Embryonic facial prominence (tissue), 1 donor: ENCODE measurements at regions not wholly inside any gene's neighbourhood (a gene's known extent, or its start where the extent isn't known, plus 50 kb on each side); places are given as distances from the start of the nearest gene placed in this dataset.
A peak's percentile ranks its signal among the peaks of the same experiment; 100 is the strongest.

Experiments
- DNase-seq: peaks from one replicate; pipeline ENCODE4 v3.0.0-alpha.2; 2016; ENCODE audit errors: extremely low spot score

DNA sequence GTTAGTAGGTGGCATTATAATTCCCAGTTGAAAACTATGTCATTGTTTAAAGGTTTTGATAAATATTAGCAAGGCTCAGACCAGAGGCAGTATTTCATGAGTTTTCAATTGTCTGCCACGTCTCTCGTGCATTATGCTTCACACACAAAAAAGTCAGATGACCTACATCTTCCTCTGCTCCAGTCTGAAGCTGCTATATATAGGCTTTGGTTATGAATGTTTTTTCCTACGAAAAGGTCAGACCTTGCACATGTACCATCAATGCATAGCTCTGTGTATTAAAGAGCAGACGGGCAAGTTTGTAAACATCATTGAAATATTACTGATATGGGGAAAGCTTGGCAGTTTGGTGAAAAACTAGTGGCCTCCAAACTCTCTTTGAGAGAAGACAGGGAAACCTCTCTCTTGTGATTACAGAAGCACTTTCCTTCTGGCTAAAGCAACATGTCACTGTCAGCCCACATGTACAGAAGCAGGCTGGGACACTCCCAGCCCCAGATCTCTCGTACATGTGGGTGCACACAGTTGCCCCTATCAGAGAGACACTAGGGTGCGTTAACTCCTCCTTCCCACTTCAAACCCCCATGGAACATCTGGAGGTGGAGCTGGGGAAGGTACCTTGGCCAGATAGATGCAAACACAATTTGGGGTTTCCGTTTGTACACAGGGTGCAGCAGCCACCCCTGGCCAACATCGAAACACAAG is 184.0 kb upstream of the BCL6 start:
- no peak for DNase-seq

DNA sequence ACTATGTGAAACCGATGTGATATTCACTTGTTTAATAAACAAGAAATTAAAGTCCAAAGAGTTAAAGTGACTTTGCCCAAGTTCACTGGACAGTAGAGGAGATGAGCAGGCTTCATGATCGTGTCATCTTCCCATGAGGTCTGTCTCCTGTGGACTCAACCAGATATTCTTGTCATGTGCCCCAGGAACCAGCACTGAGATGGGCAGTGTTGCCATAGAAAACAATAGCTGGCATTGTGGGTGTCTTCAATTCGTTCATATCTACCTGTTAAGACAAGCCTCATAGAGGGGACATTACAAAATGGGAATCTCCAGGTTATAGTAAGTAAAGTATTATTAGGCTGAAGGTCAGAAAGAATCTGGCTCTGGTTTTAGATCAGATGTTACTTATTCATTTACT is 184.8 kb upstream of the BCL6 start:
- DNase-seq, result no peak

DNA sequence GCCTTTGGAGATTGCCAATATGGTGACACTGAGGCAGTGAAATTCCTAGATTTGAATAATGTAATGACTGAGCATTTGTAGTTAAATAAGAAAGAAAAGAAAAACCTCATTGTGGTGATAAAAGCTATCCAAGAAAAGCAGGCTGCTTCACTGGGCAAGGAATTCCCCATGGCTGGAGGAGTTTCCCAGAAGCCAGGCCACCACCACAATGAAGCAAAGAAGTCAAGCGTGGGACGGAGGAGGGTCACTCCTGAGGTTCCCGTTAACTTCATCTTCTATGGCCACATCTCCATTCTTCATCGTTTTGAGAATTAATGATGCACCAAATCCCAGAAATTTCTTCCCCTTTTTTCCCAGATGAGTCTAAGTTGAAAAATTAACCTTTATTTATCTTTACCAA is 185.8 kb upstream of the BCL6 start:
- no peak for DNase-seq

DNA sequence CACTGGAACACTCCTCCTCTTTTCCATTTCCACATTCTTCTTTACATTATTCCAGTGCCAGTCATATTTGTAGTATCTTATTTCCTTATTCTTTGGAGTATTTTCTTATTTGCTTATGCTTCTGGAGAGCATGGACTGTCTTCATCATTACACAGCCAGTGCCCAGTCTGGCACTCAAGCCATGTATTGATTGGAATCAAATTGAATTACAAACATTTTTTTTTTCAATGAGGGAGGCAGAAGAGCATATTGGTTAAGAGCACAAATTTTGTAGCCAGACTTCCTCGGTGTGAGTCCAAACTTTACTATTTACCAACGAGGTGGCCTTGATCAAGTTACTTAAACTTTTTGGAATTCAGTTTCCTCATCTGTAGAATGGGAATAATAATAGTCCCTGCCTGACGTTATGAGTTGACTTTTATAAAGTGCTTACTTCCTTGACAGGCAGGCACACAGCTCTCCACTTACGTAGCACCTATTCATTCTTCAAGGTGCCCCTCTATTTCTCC is 186.6 kb upstream of the BCL6 start:
- DNase-seq, result no peak

DNA sequence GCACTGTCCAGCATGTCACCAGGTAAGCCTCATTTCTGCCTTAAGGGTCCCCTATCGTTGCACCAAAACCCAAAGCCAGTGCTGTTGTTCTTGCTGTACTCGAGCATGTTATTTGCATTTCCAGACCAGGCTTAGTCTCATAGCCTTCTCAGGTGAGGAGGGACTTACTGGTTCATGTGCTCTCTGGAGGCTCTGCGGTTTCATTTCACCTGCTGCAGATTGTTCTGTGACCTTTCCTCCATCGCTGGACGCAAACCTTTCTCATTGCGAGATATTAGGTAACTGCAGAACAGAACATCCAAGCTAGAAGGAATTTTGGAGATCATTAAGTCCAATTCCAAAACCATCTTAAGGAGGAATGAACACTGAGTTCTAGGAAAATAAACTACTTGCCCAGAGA is 187.3 kb upstream of the BCL6 start:
- DNase-seq, result no peak

DNA sequence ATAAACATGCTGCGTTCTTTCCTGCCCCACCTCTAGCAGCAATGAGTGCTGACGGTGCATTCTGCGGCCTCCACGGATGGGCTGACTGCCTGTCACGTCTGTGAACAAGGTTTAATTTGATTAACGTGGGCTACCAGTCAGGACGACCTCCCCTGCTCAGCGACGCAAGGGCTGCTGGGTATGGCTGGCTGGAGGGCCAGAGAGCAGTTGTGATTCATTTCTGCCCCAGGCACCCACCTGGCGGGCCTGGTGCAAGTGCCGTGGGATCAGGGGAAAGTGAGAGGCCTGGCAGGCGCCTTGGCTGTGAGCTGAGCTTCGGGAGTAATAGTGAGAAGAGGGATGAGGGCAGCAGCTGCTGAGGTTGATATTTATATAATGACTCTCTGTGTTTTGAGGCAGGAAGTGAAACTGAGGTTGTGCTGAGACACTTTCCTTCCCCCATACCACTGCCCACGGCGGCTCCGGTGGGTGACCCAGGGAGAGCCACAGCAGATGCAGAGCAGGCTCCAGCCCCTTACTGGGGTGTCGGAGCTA is 190.4 kb upstream of the BCL6 start:
- no peak for DNase-seq

DNA sequence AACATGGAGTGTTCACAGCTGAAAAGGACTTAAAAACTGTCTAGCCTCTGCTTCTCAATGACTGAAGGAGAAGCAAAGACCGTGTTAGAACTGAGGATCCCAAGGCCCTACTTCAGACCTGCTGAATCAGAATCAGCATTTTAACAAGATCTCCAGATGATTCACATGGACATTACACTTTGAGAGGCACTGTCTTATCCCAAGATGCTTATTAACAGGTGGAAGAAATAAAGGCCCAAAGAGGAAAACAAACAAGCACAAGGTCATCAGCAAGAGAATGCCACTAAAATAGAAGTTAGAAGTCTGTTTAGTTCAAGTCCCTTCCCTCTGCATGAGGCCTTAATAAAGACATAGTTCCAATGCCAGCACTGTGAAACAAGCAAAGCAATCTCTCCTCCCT is 191.4 kb upstream of the BCL6 start:
- no peak for DNase-seq

DNA sequence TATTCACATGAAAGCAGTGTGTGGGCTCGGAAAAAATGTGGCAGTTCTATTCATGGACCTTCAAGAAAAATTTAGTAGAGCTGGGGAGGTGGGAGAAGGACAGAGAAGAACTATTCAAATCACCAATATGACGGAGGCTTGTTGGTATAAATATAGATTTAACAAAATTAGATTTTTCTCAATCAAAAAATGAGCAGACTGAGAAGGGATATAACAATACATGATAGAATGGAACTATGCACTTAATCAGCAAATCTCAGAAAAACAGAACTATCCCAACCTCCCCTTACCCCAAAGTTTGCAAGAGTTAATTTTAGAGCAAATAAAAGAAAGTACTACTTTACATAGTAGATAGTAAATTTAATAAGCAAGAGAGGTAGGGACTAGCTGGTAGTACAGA is 194.6 kb upstream of the BCL6 start:
- no peak for DNase-seq

DNA sequence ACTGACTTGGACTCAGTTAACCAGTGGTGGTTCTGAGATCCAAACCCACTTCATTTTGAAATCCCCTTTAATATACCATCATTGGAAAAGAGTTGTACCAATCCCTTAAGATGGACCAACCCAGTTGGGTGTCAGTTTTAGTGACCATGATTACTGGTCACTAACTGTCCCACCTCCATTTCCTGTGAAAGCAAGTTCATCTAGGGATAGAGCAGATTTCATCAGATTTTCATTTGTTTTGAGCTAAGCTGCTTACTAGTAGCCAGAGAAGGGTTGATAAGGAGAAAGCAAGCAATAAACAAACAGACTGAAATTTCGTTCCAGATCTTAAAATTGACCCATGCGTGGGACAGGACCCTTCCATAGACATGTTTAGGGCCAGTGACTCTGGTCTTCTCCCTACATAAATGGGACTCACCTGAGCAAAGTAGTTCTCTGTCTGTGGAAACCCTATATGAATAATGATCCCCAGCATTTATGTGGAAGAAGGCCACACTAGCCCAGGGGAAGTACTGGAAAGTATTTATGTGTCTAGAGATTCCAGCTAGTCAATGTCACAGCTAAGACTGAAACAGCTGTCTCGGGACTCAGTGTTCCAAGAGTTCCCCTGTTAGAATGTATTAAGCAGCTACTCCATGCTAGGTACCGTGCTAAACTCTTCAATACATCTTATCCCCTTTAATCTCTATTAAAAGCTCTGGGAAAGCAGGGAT is 196.0 kb upstream of the BCL6 start:
- no peak for DNase-seq

DNA sequence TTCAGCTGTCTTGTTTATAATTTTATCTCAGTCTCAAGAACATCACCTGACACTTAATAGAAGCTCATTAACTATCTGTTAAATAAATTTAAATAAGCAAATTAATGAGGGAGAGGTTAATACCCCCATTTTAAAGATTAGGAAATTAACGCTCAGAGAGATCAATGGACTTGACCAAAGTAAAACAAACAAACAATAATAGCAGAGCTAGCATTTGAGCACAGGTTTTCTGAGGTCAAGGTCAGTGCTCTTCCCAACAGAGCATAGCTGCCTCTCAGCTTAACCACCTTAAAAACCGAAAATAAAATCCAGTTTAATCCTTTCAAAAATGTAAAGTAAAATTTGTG is 196.6 kb upstream of the BCL6 start:
- DNase-seq, result no peak

DNA sequence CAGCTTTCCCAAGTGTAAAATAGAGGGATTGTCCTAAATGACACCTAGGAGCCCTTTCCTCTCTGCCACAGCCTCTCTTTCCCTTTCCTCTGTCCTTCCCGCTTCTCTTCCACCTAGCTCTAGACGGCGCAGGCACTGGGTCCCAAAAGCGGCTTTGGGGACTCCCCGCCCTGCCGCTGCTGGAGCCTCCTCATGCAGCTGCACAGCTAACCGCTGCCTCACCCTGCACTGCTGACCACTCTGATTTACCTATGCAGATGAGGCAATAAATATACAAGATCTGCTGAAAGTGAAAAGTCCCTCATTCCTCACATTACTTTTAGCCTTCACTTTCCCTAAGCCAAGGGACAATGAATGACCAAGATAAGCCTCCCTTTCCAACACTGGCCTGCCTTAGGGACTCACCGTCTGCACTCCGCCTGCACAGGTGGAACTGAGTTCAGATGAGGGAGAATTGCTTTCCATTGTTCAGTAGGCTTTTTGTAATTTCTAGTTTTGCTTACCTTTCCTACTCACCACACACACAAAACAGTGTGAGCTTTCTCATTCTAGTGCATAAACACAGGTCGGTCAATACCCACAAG is 197.5 kb upstream of the BCL6 start:
- DNase-seq, result no peak

DNA sequence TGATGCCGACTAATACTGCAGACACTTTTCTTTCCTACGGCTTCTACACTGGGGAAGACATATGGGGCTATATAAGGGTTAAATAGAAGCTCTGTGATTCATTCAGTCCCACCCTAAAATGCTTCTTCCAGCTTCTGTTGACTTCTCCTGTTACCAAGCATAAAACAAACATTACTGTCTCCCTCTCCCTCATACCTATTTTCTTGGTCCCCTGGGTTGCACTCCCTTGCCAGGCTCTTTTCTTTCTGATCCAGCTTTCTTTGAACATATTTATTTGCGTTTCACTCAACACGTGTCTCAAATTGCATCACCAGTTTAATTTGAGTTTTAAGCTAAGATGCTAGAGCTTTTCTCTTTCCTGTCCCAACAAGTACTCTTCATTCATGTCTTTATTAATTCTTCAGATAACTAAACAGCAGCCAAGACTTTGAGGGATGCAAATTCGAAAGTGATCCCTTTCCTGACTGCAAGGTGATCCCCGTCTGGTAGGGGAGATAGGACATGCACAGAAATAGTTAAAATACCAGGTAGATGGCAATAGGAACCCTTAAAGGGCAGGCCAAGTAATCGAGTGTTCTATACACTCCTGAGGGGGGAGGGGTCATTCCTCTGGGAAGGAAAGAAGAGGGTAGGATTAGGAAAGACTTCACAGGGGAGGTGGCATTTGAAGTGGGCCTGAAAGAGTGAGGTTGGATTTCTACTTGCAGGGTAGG is 198.6 kb upstream of the BCL6 start:
- peak; percentile 13 for DNase-seq

DNA sequence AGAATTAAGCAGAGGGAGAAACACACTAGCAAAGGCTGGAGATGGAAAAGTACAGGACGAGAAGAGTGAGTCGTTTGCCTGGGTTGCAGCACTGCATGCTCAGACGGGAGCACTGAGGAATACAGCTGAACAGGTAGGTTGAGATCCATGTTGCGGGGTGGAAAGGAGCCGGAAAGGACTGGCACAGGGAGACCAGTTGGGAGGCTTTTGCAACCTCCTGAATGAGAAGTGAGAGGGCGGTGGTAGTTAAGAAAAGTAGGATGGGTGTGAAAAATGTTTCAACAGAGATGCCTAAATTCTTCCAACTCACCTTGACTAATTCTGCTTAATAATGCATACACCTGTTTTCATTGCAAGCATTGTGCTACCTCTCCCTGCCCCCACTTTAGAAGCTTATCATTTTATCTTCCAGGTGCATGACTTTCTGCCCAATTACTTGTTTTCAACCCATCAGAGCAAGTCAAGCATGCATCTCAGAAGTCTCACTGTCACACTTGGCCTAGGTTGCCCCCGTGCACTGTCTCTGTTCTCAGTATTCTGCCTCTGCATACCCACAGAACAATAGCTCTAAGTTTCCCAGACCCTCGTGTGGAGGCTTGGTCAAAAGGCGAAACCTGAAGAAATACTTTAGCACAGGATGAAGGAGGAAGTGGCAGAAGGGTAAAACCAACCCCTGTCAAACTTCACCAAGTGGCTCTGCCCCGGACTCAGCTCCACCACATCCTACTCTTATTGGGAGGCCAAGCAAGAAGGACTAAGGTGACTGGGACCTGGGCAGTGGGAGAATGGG is 199.3 kb upstream of the BCL6 start:
- DNase-seq, result no peak

DNA sequence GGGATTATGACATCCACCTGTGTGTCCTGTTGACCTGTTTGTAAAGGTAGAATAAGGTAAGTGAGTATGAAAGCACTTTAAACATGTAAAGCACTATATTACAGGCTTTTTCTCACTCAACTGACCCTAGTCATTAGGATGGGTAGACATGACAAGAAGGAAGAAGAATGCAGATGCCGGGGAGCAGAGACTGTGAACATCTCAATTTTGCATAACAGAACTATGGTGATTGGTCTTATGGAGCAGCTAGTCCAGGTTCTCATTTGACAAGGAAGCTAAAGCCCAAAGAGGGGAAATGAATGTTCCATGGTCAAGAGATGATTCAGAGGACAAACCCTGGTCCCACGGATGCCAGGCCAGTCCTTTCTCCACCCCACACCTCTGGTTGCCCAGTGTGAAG is 200.1 kb upstream of the BCL6 start:
- no peak for DNase-seq

DNA sequence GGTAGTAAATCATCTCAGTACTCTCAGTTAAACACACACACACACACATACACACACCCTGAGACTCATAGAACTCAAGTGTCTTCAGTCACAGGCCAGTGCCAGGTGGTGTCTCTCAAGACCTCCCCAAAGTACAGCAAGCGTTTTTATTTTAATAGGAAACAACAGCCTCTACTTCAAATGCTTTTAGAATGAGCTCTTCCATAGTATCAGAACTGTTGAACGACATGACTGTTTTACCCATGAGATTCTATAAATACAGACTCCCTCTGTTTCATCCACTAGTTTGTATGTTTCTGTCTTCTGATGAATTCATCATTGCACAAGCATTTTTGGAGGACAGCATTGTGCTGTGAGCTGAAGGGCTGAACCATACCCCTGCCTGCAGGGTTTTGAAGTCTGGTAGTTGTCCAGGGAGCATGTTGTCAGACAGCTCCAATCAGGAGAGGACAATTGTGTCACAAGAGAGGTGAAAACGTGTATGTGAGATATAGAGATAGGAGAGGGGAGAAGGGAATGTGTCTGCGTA is 201.0 kb upstream of the BCL6 start:
- no peak for DNase-seq

DNA sequence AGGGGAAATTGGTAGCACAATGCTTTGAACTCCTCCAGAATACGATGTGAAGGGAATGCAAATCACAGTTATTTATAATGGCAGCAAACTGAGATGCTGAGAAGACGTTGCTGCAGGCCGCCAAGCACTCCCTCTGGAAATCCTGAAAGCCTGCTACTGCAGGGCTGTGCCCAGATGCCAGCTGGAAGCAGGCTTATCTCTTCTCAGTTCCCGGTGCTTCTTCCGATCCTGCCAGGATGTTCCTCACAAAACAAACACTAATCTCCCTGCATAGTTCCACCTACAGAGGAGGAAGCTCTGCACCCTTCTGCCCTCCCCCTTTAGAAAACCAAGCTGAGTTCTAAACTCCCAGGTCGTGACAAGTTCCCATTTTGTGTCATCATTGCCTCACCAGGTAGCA is 201.7 kb upstream of the BCL6 start:
- DNase-seq, result no peak

DNA sequence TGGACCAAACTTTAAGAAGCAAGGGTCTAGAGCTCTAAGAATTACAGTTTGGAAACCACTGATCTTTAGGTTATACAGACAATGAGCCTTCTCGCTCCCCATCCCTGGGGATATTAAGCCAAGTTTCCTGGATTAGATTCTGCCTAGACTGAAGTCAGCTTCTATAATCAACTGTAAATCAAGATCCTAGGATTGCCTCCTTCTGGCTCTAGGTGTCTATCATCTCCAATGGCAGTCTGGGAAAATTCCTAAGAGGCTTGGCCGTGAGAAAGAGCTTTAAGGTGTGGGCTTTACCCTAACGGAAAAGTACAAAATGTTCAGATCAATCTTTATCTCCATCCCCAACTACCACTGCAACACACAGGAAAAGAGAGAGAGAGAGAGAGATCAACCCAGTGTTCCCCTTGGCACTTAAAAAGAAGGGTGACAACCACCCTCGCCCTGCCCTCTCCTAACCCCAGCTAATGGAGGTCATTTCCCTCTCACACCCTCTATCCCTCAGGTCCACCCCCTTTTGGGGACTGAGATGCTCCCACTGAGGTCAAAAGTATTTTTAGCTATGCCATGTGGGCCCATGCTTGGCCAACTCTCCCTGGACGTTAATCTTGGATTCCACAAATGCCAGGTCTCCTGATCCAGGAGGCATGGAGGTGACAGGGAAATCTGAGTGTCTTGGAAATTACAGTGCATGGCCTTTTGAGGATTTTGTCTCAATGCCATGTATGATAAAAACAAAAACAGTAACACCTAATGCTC is 202.8 kb upstream of the BCL6 start:
- no peak for DNase-seq

DNA sequence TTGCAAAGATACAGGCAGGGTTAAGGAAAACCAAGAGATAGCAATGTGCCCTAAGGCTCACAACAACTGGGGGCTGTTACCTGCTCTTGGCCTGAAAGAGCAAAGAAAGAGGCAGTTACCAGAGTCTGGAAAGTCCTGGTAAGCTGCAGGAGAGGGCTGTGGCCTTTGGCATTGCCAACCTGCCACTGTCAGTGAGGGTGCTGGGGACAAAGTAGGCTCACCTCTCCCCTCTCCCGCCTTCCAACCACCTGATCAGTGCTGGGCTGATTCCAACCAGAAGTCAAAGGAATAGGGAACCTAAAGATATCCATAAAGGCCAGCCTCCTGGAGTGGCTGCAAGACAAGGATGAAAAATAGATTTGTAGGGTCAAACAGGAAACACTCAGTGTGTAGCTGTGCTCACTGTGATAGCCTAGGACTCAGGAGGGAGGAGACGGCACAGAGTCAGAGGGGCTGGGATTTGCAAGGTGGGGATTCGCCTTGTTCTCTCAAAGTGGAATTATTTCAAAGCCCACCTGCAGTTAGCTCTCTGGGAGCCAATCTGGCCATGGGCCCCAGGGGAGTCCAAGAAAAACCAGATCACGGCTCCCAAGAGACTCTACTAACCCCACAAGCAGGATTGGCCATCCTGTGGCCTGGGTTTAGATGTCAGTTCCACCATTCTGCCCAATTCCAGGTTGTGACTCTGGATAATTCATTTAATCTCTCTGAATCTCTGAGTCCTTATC is 204.0 kb upstream of the BCL6 start:
- no peak for DNase-seq

DNA sequence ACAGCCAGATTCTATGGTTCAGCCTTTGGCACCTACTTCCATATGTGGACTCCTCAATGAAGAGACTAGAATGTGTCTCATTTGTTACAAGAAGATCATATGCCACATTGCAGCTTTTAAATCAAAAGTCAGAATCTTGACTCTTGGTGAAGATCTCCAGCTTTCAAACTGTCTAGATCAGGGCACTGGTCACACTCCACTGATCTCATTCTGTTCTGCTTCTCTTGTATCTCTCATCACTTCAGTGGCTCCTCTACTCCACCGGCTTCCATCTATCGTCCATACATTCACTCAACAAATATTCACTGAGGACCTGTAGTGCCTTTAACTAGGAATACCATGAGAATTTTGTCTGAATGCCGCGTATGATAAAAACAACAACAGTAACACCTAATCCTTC is 203.3 kb upstream of the LPP start:
- DNase-seq, result no peak
